Spleen (tissue), 11 donors: ENCODE measurements at regions not wholly inside any gene's neighbourhood (a gene's known extent, or its start where the extent isn't known, plus 50 kb on each side); places are given as distances from the start of the nearest gene placed in this dataset.

ENCODE experiments used
- DNase-seq: peaks from one replicate; pipeline ENCODE4 v3.0.0-alpha.2; 2020
- H3K27ac ChIP-seq, 8 donors: fragments of 200-600 bp; sonication (generic) in 7 of 8; 1 replicate in 4 of 8; 2 replicates in 4 of 8; pipeline versions ENCODE4 v1.5.0 to v1.8.0; 2016 to 2021; ENCODE audit warnings: inconsistent platforms in 4 of 8, mild to moderate bottlenecking in 4 of 8, moderate library complexity in 1 of 8
- H3K27me3 ChIP-seq, 7 donors: fragments of 200-600 bp; sonication (generic) in 6 of 7; replicated peaks in 1 of 7; 1 replicate in 4 of 7; 2 replicates in 3 of 7; pipeline versions ENCODE4 v1.5.0 to v1.8.0; 2016 to 2021; ENCODE audit warnings: inconsistent platforms in 3 of 7, mild to moderate bottlenecking in 1 of 7
- H3K36me3 ChIP-seq, 6 donors: fragments of 200-600 bp; sonication (generic) in 5 of 6; 1 replicate in 4 of 6; 2 replicates in 2 of 6; pipeline versions ENCODE4 v1.5.0 to v1.8.0; 2016 to 2021; ENCODE audit warnings: inconsistent platforms in 2 of 6
- H3K4me1 ChIP-seq, 6 donors: fragments of 200-600 bp; sonication (generic) in 5 of 6; 1 replicate in 3 of 6; 2 replicates in 3 of 6; pipeline versions ENCODE4 v1.5.0 to v1.8.0; 2016 to 2021; ENCODE audit warnings: inconsistent platforms in 3 of 6
- H3K4me3 ChIP-seq, 8 donors: fragments of 200-600 bp; sonication (generic) in 7 of 8; 1 replicate in 4 of 8; 2 replicates in 4 of 8; pipeline versions ENCODE4 v1.5.0 to v1.8.0; 2016 to 2021; ENCODE audit warnings: inconsistent platforms in 4 of 8, mild to moderate bottlenecking in 4 of 8, moderate library complexity in 2 of 8
- H3K9me3 ChIP-seq, 8 donors: fragments of 200-600 bp; sonication (generic) in 7 of 8; 1 replicate in 4 of 8; 2 replicates in 4 of 8; pipeline versions ENCODE4 v1.5.0 to v1.8.0; 2016 to 2021; ENCODE audit warnings: inconsistent platforms in 4 of 8
- CTCF ChIP-seq, 11 experiments: fragments of 200-600 bp in 7 of 11; fragments of 450-650 bp in 4 of 11; sonication (generic) in 4 of 11; IDR thresholded peaks in 8 of 11; conservative IDR thresholded peaks in 3 of 11; 1 replicate in 7 of 11; 2 replicates in 4 of 11; pipeline versions ENCODE4 v1.4.0 to v1.8.0; 2016 to 2021; ENCODE audit warnings: antibody characterized with exemption in 11 of 11, inconsistent platforms in 4 of 11, mild to moderate bottlenecking in 1 of 11
- POLR2A ChIP-seq, 3 donors: fragments of 450-650 bp; IDR thresholded peaks; one replicate each; pipeline ENCODE4 v1.5.1; 2017; ENCODE audit warnings: antibody characterized with exemption in 3 of 3, mild to moderate bottlenecking in 1 of 3
- POLR2AphosphoS5 ChIP-seq, 3 donors: sonication (generic); formaldehyde crosslinking; IDR thresholded peaks; one replicate each; pipeline ENCODE4 v1.5.1; 2017; ENCODE audit warnings: antibody characterized with exemption in 3 of 3
- WGBS, 5 donors: extraction: QIAGEN DNeasy Blood & Tissue Kit in 3 of 5; methylation state at CpG; one replicate each; pipeline versions ENCODE4 v1.1.5 to v1.1.7; 2013 to 2018; 5-methylcytosine and 5-hydroxymethylcytosine counted together
- intact Hi-C: fragments of 100-400 bp; cut with DNase I; formaldehyde crosslinking; loops from one replicate; pipeline ENCODE4 v1.15.0; 2023; ENCODE audit warnings: low total_unique reads
- donor health status: healthy with polysubstance abuse.
- donor health status: DM: no; HTN: no; CAD: no; lungs with moderate emphysema.
- donor health status: DM: no; HTN: no; CAD: no.
- donor health status: Bipolar disorder and iron deficiency.
- donor health status: healthy.
- donor health status: DM: no; HTN: no; CAD: no.
- donor health status: DM: yes; HTN: yes; CAD: no.

- H3K4me3 ChIP-seq, result no peak overlapping the region
- H3K4me1 ChIP-seq, result no peaks in the 10 kb centered on the region
- intact Hi-C loops, result no loop called here
- H3K27me3 ChIP-seq, result no peaks in the 10 kb centered on the region
- TF ChIP-seq POLR2A (IDR thresholded peaks at IDR 0.05) (no peak), POLR2AphosphoS5 (IDR thresholded peaks at IDR 0.05) (no peak), CTCF (IDR thresholded peaks at IDR 0.05 in 8 of 11, conservative IDR thresholded peaks at IDR 0.05 in 3 of 11) (no peak)
- no peak overlapping the region for H3K27ac ChIP-seq
- peaks cover 0 to 35% (median 7%) of the 10 kb centered on the region in 8 donors for H3K9me3 ChIP-seq
- WGBS, 5 donors, result 0 to 87% (median 36%) methylated on average over 2 of the region's 2 CpGs
- no peaks in the 10 kb centered on the region for H3K36me3 ChIP-seq
- DNase-seq, result no peak
Observed at GRCh38 chr4:136025540-136025939, 1506.8 kb downstream of the PCDH18 start.

- intact Hi-C loops, result no loop called here
Observed at GRCh38 chr4:136017556-136017955, 1514.7 kb downstream of the PCDH18 start.

GRCh38 chr4:136012220-136012619 lies 1520.1 kb downstream of the PCDH18 start:
- DNase-seq, result no peak
- no peak overlapping the region for H3K27ac ChIP-seq
- H3K27me3 ChIP-seq, result no peaks in the 10 kb centered on the region
- intact Hi-C loops, result no loop called here
- no peak overlapping the region for H3K4me3 ChIP-seq
- H3K9me3 ChIP-seq, result peaks cover 0 to 17% (median 16%) of the 10 kb centered on the region in 8 donors
- 46 to 68% (median 54%) methylated on average over 1 of the region's 1 CpG for WGBS, 5 donors
- no peaks in the 10 kb centered on the region for H3K4me1 ChIP-seq
- TF ChIP-seq POLR2A (IDR thresholded peaks at IDR 0.05), result no peak
- H3K36me3 ChIP-seq, result no peaks in the 10 kb centered on the region

More at GRCh38 chr4:136017556-136017955, 1514.7 kb downstream of the PCDH18 start:
- no peak for DNase-seq
- TF ChIP-seq CTCF (IDR thresholded peaks at IDR 0.05 in 8 of 11, conservative IDR thresholded peaks at IDR 0.05 in 3 of 11), result no peak
- Histone ChIP-seq H3K27ac (no peak overlapping the region), H3K4me1 (no peaks in the 10 kb centered on the region), H3K9me3 (peaks cover 0 to 2% (median 0%) of the 10 kb centered on the region in 8 donors), H3K4me3 (no peak overlapping the region), H3K27me3 (no peaks in the 10 kb centered on the region), H3K36me3 (no peaks in the 10 kb centered on the region)

GRCh38 chr4:136009258-136009832 lies 1522.9 kb downstream of the PCDH18 start:
- no peak for TF ChIP-seq POLR2AphosphoS5 (IDR thresholded peaks at IDR 0.05)
- no peak for TF ChIP-seq POLR2A (IDR thresholded peaks at IDR 0.05)
- no peak for TF ChIP-seq CTCF (IDR thresholded peaks at IDR 0.05 in 8 of 11, conservative IDR thresholded peaks at IDR 0.05 in 3 of 11)
- H3K36me3 ChIP-seq, result no peaks in the 10 kb centered on the region
- no peak overlapping the region for H3K4me3 ChIP-seq
- intact Hi-C loops, result no loop called here
- no peak overlapping the region for H3K27ac ChIP-seq
- 79 to 90% (median 85%) methylated on average over 6 of the region's 6 CpGs for WGBS, 5 donors
- no peaks in the 10 kb centered on the region for H3K4me1 ChIP-seq
- H3K27me3 ChIP-seq, result no peaks in the 10 kb centered on the region
- peaks cover 0 to 17% (median 16%) of the 10 kb centered on the region in 8 donors for H3K9me3 ChIP-seq
- no peak for DNase-seq

- Histone ChIP-seq H3K9me3 (peaks cover 0 to 17% (median 16%) of the 10 kb centered on the region in 8 donors), H3K4me3 (no peak overlapping the region), H3K4me1 (no peaks in the 10 kb centered on the region), H3K36me3 (no peaks in the 10 kb centered on the region), H3K27ac (no peak overlapping the region), H3K27me3 (no peaks in the 10 kb centered on the region)
- intact Hi-C loops, result no loop called here
- TF ChIP-seq CTCF (IDR thresholded peaks at IDR 0.05 in 8 of 11, conservative IDR thresholded peaks at IDR 0.05 in 3 of 11) (no peak), POLR2A (IDR thresholded peaks at IDR 0.05) (no peak), POLR2AphosphoS5 (IDR thresholded peaks at IDR 0.05) (no peak)
- no peak for DNase-seq
- 67 to 83% (median 68%) methylated on average over 4 of the region's 4 CpGs for WGBS, 5 donors
Observed at GRCh38 chr4:136007991-136008390, 1524.3 kb downstream of the PCDH18 start.
